MM.1S (cell line): ENCODE measurements at regions not wholly inside any gene's neighbourhood (a gene's known extent, or its start where the extent isn't known, plus 50 kb on each side); places are given as distances from the start of the nearest gene placed in this dataset.

Experiments
- DNase-seq: peaks from one replicate; pipeline ENCODE4 v3.0.0-alpha.2; 2015
- H2AFZ ChIP-seq: fragments of 300-600 bp; sonication (generic); 2 replicates; pipeline ENCODE4 v1.6.0; 2016; ENCODE audit warnings: antibody characterized with exemption, low read length
- H3F3A ChIP-seq: fragments of 300-600 bp; sonication (generic); 2 replicates; pipeline ENCODE4 v1.6.1; 2016; ENCODE audit warnings: mild to moderate bottlenecking, antibody characterized with exemption, low read length, moderate library complexity, mixed read lengths; ENCODE audit not compliant: insufficient read depth
- H3K27ac ChIP-seq: fragments of 300-600 bp; sonication (generic); 2 replicates; pipeline ENCODE4 v1.5.1; 2016; ENCODE audit warnings: mild to moderate bottlenecking, low read length
- H3K27me3 ChIP-seq: fragments of 300-600 bp; sonication (generic); replicated peaks from 2 replicates; pipeline ENCODE4 v1.6.0; 2016; ENCODE audit warnings: low read length; ENCODE audit not compliant: insufficient read depth
- H3K36me3 ChIP-seq: fragments of 300-600 bp; sonication (generic); replicated peaks from 2 replicates; pipeline ENCODE4 v1.6.1; 2016; ENCODE audit warnings: mild to moderate bottlenecking, low read length, mixed read lengths; ENCODE audit not compliant: insufficient read depth
- H3K4me1 ChIP-seq: fragments of 300-600 bp; sonication (generic); 2 replicates; pipeline ENCODE4 v1.6.1; 2016; ENCODE audit warnings: low read length, mixed read lengths
- H3K4me2 ChIP-seq: fragments of 300-600 bp; sonication (generic); 2 replicates; pipeline ENCODE4 v1.6.0; 2016; ENCODE audit warnings: low read depth, low read length
- H3K4me3 ChIP-seq: fragments of 300-600 bp; sonication (generic); 2 replicates; pipeline ENCODE4 v1.5.1; 2016; ENCODE audit warnings: low read length, mixed read lengths
- H3K79me2 ChIP-seq: fragments of 300-600 bp; sonication (generic); 2 replicates; pipeline ENCODE4 v1.6.1; 2016; ENCODE audit warnings: mixed run types, low read length, mixed read lengths
- H3K9ac ChIP-seq: fragments of 300-600 bp; sonication (generic); 2 replicates; pipeline ENCODE4 v1.6.1; 2016; ENCODE audit warnings: low read length, mixed read lengths
- H3K9me2 ChIP-seq: fragments of 300-600 bp; sonication (generic); replicated peaks from 2 replicates; pipeline ENCODE4 v1.6.1; 2016; ENCODE audit warnings: mild to moderate bottlenecking, low read length, mixed read lengths; ENCODE audit not compliant: insufficient read depth
- H3K9me3 ChIP-seq: fragments of 300-600 bp; sonication (generic); replicated peaks from 2 replicates; pipeline ENCODE4 v1.6.1; 2016; ENCODE audit warnings: mild to moderate bottlenecking, low read length, mixed read lengths; ENCODE audit not compliant: insufficient read depth
- H4K20me1 ChIP-seq: fragments of 300-600 bp; sonication (generic); 2 replicates; pipeline ENCODE4 v1.6.1; 2016; ENCODE audit warnings: mild to moderate bottlenecking, low read length, moderate library complexity, mixed read lengths; ENCODE audit not compliant: insufficient read depth
- CTCF ChIP-seq: fragments of 300-600 bp; sonication (generic); IDR thresholded peaks from 2 replicates; pipeline ENCODE4 v1.5.1; 2016; ENCODE audit warnings: antibody characterized with exemption, low read length, mixed read lengths
- EZH2 ChIP-seq: fragments of 300-600 bp; sonication (generic); optimal IDR thresholded peaks from 2 replicates; pipeline ENCODE3; 2017; ENCODE audit warnings: low read depth, mild to moderate bottlenecking, antibody characterized with exemption, low read length, mixed read lengths
- EZH2phosphoT487 ChIP-seq: fragments of 300-600 bp; sonication (generic); IDR thresholded peaks from 2 replicates; pipeline ENCODE4 v1.6.1; 2018; ENCODE audit warnings: antibody characterized with exemption, low read length

DNA sequence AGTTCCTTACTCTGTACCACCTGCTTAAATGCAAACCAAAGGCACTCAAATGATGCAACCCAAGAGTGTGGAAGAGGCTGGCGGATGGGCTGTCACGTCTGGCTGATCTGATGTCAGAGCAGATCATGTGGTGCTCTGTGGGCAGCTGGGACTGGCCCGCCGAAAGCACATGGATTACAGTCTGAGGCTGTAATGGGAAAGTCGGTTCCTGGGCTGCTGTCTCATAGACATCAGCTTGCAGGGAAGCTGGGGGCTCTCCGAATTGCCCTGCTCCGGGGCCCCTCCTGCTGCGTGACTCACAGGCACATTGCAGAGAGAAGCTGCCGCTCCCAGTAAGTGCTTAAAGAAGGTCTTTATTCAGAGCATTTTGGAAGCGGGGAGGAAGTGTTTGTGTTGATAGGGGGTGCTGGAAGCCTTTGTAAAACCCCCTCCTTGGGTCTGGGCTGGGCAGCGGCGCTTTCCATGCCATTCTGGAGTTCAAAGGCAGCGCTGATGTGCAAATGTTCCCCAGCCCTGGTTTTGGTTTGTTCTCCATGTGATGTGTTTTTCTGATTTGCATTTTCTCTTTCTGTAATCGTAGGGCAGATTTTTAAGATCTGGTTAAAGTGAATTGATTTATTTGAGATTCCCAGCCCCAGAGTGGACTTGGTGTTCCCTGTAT, 181.1 kb downstream of the LARP7 start:
- Histone ChIP-seq H3K9ac (peak overlapping the region; percentile 50; the same call in 1 of the 2 replicates), H3K36me3 (no peaks in the 10 kb centered on the region), H3K9me2 (no peaks in the 10 kb centered on the region), H3K4me3 (peak overlapping the region; percentile 67), H3F3A (no peaks in the 10 kb centered on the region), H3K27ac (no peak overlapping the region), H2AFZ (peak overlapping the region; percentile 84), H3K27me3 (no peaks in the 10 kb centered on the region), H3K79me2 (no peaks in the 10 kb centered on the region), H3K4me2 (peak overlapping the region; percentile 71), H4K20me1 (no peaks in the 10 kb centered on the region), H3K4me1 (no peaks in the 10 kb centered on the region), H3K9me3 (no peaks in the 10 kb centered on the region)
- TF ChIP-seq EZH2 (no peak), EZH2phosphoT487 (no peak), CTCF (no peak)
- peak; percentile 31 for DNase-seq

DNA sequence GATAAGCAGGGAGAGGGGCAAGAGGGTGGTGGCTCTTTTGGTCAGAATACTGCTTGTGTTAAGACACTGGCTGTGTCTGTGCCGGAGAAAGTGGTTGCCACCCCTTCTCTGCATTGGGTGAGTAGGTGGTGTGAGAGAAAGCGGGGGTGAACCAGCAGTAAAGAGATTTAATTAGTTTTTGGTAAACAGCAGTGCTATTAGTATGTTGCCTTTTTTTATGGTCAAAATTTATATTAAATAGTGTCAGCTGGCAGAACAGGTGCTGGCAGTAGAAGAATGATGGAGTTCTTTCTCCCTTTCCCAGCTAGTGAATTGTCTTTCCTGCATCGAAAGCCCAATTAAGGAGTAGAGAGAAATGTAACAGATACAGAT, 181.6 kb downstream of the LARP7 start:
- H3K4me2 ChIP-seq = peak overlapping the region; percentile 71
- no peak for DNase-seq
- H3K9ac ChIP-seq = peak overlapping the region; percentile 50; the same call in 1 of the 2 replicates
- H3K4me1 ChIP-seq = no peaks in the 10 kb centered on the region
- H3K4me3 ChIP-seq = peak overlapping the region; percentile 67
- H2AFZ ChIP-seq = peak overlapping the region; percentile 84
- H3F3A ChIP-seq = no peaks in the 10 kb centered on the region
- H3K79me2 ChIP-seq = no peaks in the 10 kb centered on the region
- no peaks in the 10 kb centered on the region for H4K20me1 ChIP-seq
- H3K27ac ChIP-seq = no peak overlapping the region
- no peaks in the 10 kb centered on the region for H3K9me3 ChIP-seq
- TF ChIP-seq EZH2phosphoT487 = no peak
- no peak for TF ChIP-seq EZH2
- TF ChIP-seq CTCF = no peak
- no peaks in the 10 kb centered on the region for H3K36me3 ChIP-seq
- no peaks in the 10 kb centered on the region for H3K9me2 ChIP-seq
- no peaks in the 10 kb centered on the region for H3K27me3 ChIP-seq

- H3K36me3 ChIP-seq = no peaks in the 10 kb centered on the region
- DNase-seq = no peak
Measured at GRCh38 chr4:112819729-112820128, 182.8 kb downstream of the LARP7 start.

More at GRCh38 chr4:112819729-112820128, 182.8 kb downstream of the LARP7 start:
- no peak overlapping the region for H3K27ac ChIP-seq
- no peaks in the 10 kb centered on the region for H3K9me3 ChIP-seq
- no peaks in the 10 kb centered on the region for H3K79me2 ChIP-seq
- no peaks in the 10 kb centered on the region for H3K9me2 ChIP-seq
- H3K4me3 ChIP-seq = no peak overlapping the region
- H3K9ac ChIP-seq = no peak overlapping the region
- H3F3A ChIP-seq = no peaks in the 10 kb centered on the region
- H4K20me1 ChIP-seq = no peaks in the 10 kb centered on the region
- H3K4me1 ChIP-seq = no peaks in the 10 kb centered on the region
- no peak for TF ChIP-seq EZH2phosphoT487
- no peak for TF ChIP-seq EZH2
- TF ChIP-seq CTCF = no peak
- H2AFZ ChIP-seq = no peak overlapping the region
- H3K4me2 ChIP-seq = no peak overlapping the region
- no peaks in the 10 kb centered on the region for H3K27me3 ChIP-seq
